GM21717 (cell line): ENCODE measurements at regions not wholly inside any gene's neighbourhood (a gene's known extent, or its start where the extent isn't known, plus 50 kb on each side); places are given as distances from the start of the nearest gene placed in this dataset.

Source experiments
- ATAC-seq: cut with Tn5 transposase; IDR thresholded peaks from one replicate; pipeline ENCODE4 v1.9.1; 2021; ENCODE audit warnings: mild to moderate bottlenecking, moderate library complexity; ENCODE audit not compliant: unreplicated experiment

- no peak for ATAC-seq
Observed at GRCh38 chr18:73478191-73478590, 610.4 kb upstream of the NETO1 start.

- ATAC-seq = no peak
Observed at GRCh38 chr18:73476031-73476430, 608.2 kb upstream of the NETO1 start.

- ATAC-seq = no peak
Observed at GRCh38 chr18:73462092-73462491, 594.3 kb upstream of the NETO1 start.

GRCh38 chr18:73461780-73462059, 593.9 kb upstream of the NETO1 start:
- ATAC-seq = no peak

- no peak for ATAC-seq
Observed at GRCh38 chr18:73461038-73461779, 593.4 kb upstream of the NETO1 start.

GRCh38 chr18:73458186-73458964, 590.6 kb upstream of the NETO1 start:
- ATAC-seq = no peak

- no peak for ATAC-seq
Observed at GRCh38 chr18:73456643-73457042, 588.9 kb upstream of the NETO1 start.

- ATAC-seq = no peak
Observed at GRCh38 chr18:73452866-73453265, 585.1 kb upstream of the NETO1 start.

- ATAC-seq = no peak
Observed at GRCh38 chr18:73446502-73446901, 578.7 kb upstream of the NETO1 start.

GRCh38 chr18:73431620-73432019, 563.8 kb upstream of the NETO1 start:
- ATAC-seq = no peak

GRCh38 chr18:73421010-73421409, 553.2 kb upstream of the NETO1 start:
- ATAC-seq = no peak

- ATAC-seq = no peak
Observed at GRCh38 chr18:73419531-73419930, 551.7 kb upstream of the NETO1 start.

GRCh38 chr18:73414598-73414997, 546.8 kb upstream of the NETO1 start:
- no peak for ATAC-seq

- no peak for ATAC-seq
Observed at GRCh38 chr18:73414069-73414468, 546.3 kb upstream of the NETO1 start.

GRCh38 chr18:73409242-73409641, 541.5 kb upstream of the NETO1 start:
- no peak for ATAC-seq

- ATAC-seq = no peak
Observed at GRCh38 chr18:73408469-73408868, 540.7 kb upstream of the NETO1 start.

- ATAC-seq = no peak
Observed at GRCh38 chr18:73407506-73407905, 539.7 kb upstream of the NETO1 start.

GRCh38 chr18:73384246-73384645, 516.5 kb upstream of the NETO1 start:
- no peak for ATAC-seq

- no peak for ATAC-seq
Observed at GRCh38 chr18:73381699-73382036, 513.9 kb upstream of the NETO1 start.

- no peak for ATAC-seq
Observed at GRCh38 chr18:73381016-73381698, 513.4 kb upstream of the NETO1 start.

- no peak for ATAC-seq
Observed at GRCh38 chr18:73366713-73367112, 498.9 kb upstream of the NETO1 start.

- ATAC-seq = no peak
Observed at GRCh38 chr18:73365018-73365417, 497.2 kb upstream of the NETO1 start.
